Hepatocyte (in vitro differentiated cells): ENCODE measurements at regions not wholly inside any gene's neighbourhood (a gene's known extent, or its start where the extent isn't known, plus 50 kb on each side); places are given as distances from the start of the nearest gene placed in this dataset.

Experiments used
- DNase-seq: peaks from one replicate; pipeline ENCODE4 v3.0.0-alpha.2; 2016; ENCODE audit warnings: low spot score
- H2AFZ ChIP-seq: fragments of 200-600 bp; sonication (generic); 2 replicates; pipeline ENCODE4 v1.6.0; 2016; ENCODE audit warnings: antibody characterized with exemption, mild to moderate bottlenecking
- H3K27ac ChIP-seq: fragments of 200-600 bp; sonication (generic); 2 replicates; pipeline ENCODE4 v1.5.1; 2016; ENCODE audit warnings: mild to moderate bottlenecking
- H3K27me3 ChIP-seq: fragments of 200-600 bp; sonication (generic); 2 replicates; pipeline ENCODE4 v1.6.1; 2016
- H3K36me3 ChIP-seq: fragments of 200-600 bp; sonication (generic); replicated peaks from 2 replicates; pipeline ENCODE4 v1.5.1; 2016; ENCODE audit warnings: low read depth; ENCODE audit not compliant: insufficient read depth
- H3K4me1 ChIP-seq: fragments of 200-600 bp; sonication (generic); 2 replicates; pipeline ENCODE4 v1.5.1; 2016; ENCODE audit warnings: mild to moderate bottlenecking, moderate library complexity; ENCODE audit not compliant: insufficient read depth
- H3K4me2 ChIP-seq: fragments of 200-600 bp; sonication (generic); 2 replicates; pipeline ENCODE4 v1.6.0; 2016
- H3K4me3 ChIP-seq: fragments of 200-600 bp; sonication (generic); 2 replicates; pipeline ENCODE4 v1.5.1; 2016; ENCODE audit warnings: mild to moderate bottlenecking
- H3K79me2 ChIP-seq: fragments of 200-600 bp; sonication (generic); 2 replicates; pipeline ENCODE4 v1.6.0; 2017; ENCODE audit warnings: mild to moderate bottlenecking
- H3K9me2 ChIP-seq: fragments of 200-600 bp; sonication (generic); replicated peaks from 2 replicates; pipeline ENCODE4 v1.6.0; 2017; ENCODE audit warnings: mild to moderate bottlenecking; ENCODE audit not compliant: insufficient read depth
- H3K9me3 ChIP-seq: fragments of 200-600 bp; sonication (generic); 2 replicates; pipeline ENCODE4 v1.5.1; 2016; ENCODE audit warnings: low read depth, mild to moderate bottlenecking
- H4K20me1 ChIP-seq: fragments of 200-600 bp; sonication (generic); 2 replicates; pipeline ENCODE4 v1.6.0; 2016; ENCODE audit warnings: mild to moderate bottlenecking; ENCODE audit not compliant: insufficient read depth, poor library complexity, severe bottlenecking
- CTCF ChIP-seq: fragments of 200-600 bp; sonication (generic); IDR thresholded peaks from 2 replicates; pipeline ENCODE4 v1.5.1; 2016; ENCODE audit warnings: antibody characterized with exemption, mild to moderate bottlenecking; ENCODE audit not compliant: poor library complexity
- EZH2 ChIP-seq: fragments of 200-600 bp; sonication (generic); IDR thresholded peaks from 2 replicates; pipeline ENCODE4 v1.6.1; 2016; ENCODE audit warnings: antibody characterized with exemption, mild to moderate bottlenecking, borderline replicate concordance
- EZH2phosphoT487 ChIP-seq: fragments of 200-600 bp; sonication (generic); IDR thresholded peaks from one replicate; pipeline ENCODE4 v1.6.1; 2018; ENCODE audit warnings: antibody characterized with exemption, mild to moderate bottlenecking, low read depth, moderate library complexity; ENCODE audit not compliant: unreplicated experiment, severe bottlenecking
- WGBS: methylation state at CpG from one replicate; pipeline ENCODE4 v1.1.6; 2016; ENCODE audit warnings: low lambda C conversion rate; ENCODE audit errors: missing lambda C conversion rate; 5-methylcytosine and 5-hydroxymethylcytosine counted together

GRCh38 chr15:69978603-69979002 is 119.1 kb downstream of the TLE3 start:
- Histone ChIP-seq H3K27me3 (peaks cover 6% of the 10 kb centered on the region), H3K4me3 (no peak overlapping the region), H3K9me2 (no peaks in the 10 kb centered on the region), H3K4me1 (no peaks in the 10 kb centered on the region), H4K20me1 (no peaks in the 10 kb centered on the region), H3K4me2 (no peak overlapping the region), H3K36me3 (no peaks in the 10 kb centered on the region), H2AFZ (no peak overlapping the region), H3K79me2 (no peaks in the 10 kb centered on the region), H3K27ac (no peak overlapping the region), H3K9me3 (no peaks in the 10 kb centered on the region)
- TF ChIP-seq EZH2phosphoT487 (no peak), EZH2 (no peak), CTCF (no peak)
- 86% methylated on average over 7 of the region's 7 CpGs for WGBS
- DNase-seq = no peak

GRCh38 chr15:69979262-69979661 is 118.5 kb downstream of the TLE3 start:
- Histone ChIP-seq H3K27ac (no peak overlapping the region), H4K20me1 (no peaks in the 10 kb centered on the region), H3K9me2 (no peaks in the 10 kb centered on the region), H2AFZ (no peak overlapping the region), H3K36me3 (no peaks in the 10 kb centered on the region), H3K27me3 (peaks cover 6% of the 10 kb centered on the region), H3K9me3 (no peaks in the 10 kb centered on the region), H3K4me2 (no peak overlapping the region), H3K4me1 (no peaks in the 10 kb centered on the region), H3K79me2 (no peaks in the 10 kb centered on the region), H3K4me3 (no peak overlapping the region)
- no peak for DNase-seq
- TF ChIP-seq EZH2 = no peak
- no peak for TF ChIP-seq EZH2phosphoT487
- no peak for TF ChIP-seq CTCF
- 40% methylated on average over 5 of the region's 5 CpGs for WGBS

- Histone ChIP-seq H3K79me2 (no peaks in the 10 kb centered on the region), H3K4me1 (no peaks in the 10 kb centered on the region), H3K9me2 (no peaks in the 10 kb centered on the region), H3K4me2 (no peak overlapping the region), H3K4me3 (no peak overlapping the region), H4K20me1 (no peaks in the 10 kb centered on the region), H3K27ac (no peak overlapping the region), H2AFZ (no peak overlapping the region), H3K9me3 (no peaks in the 10 kb centered on the region), H3K36me3 (no peaks in the 10 kb centered on the region), H3K27me3 (peaks cover 6% of the 10 kb centered on the region)
- WGBS = 86% methylated on average over 8 of the region's 8 CpGs
- DNase-seq = no peak
- TF ChIP-seq EZH2phosphoT487 (no peak), EZH2 (no peak), CTCF (no peak)
Measured at GRCh38 chr15:69979783-69980182, 117.9 kb downstream of the TLE3 start.
